Activated CD4-positive, alpha-beta T cell treated with anti-CD3 and anti-CD28 coated beads, Interleukin-2, amount 50 U/mL, for 24 hours (primary cell): ENCODE measurements at regions not wholly inside any gene's neighbourhood (a gene's known extent, or its start where the extent isn't known, plus 50 kb on each side); places are given as distances from the start of the nearest gene placed in this dataset.
"Not testable (repeated sequence)": the region's sequence is repeated elsewhere in the genome, so short reads cannot be mapped to it uniquely, and the experiment has no call there.

Experiments used
- DNase-seq, 2 donors: peaks; one replicate each; pipeline ENCODE4 v3.0.0-alpha.2; 2020; ENCODE audit warnings: low read depth in 1 of 2, low spot score in 1 of 2

DNA sequence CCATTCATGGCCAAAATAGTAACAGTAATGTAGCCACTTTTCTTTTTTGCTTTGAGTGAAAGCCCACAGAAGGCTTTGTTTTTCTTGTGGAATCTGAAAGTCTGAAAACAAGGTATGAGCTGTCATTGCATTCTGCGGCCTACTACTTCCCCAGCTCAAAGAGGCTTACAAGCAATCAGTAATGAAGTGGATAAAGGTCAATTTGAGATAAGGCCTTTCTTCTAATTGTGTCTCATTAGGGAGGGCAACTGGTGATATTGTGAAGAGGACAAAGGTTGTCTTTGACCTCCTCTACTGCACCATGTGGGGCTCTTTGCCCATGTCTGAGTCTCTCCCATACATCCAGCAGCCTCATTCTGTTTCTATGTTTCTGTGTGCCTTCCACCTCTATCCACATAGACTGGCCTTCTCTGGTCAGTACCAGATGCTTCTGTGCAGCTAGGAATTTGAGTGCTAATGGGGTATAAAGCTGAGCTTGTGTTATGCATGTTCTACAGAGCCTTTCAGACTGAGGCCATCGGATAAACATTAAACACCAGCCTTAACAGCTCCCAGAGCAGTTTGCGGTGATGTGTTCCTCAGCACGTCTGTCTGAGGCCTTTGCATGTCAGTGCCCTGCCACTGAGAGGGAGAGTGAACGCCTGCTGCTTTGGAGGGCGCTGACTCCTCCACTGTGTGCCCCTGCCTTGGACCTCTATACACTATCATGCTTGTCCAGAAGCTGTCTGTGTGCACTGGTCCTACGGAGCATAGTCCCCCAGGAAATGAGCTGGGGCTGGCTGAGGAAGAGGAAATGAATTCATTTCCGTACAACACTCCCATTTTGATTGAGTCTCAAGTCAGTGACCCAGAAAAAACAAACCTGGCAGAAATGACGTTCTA lies 80.2 kb downstream of the SH2D1A start:
- DNase-seq, result no peak

DNA sequence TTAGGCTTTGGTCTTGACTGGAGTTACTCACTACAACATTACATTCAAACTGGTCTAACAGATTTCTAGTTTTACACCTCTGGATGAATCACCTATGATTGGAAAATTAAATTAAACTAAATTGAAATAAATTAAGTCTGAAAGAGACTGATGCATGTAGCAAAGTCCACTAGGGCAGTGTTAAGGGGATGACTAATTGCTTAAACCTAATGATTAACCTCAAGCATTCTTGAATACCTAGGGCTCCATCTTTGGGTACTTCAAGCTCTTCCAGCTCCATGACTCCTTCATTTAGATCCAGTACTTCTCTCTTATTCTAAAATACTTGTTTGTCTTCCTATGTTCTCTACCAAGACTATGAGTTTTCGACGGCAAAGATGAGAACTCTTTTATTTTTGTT lies 86.8 kb downstream of the SH2D1A start:
- DNase-seq, result no peak

DNA sequence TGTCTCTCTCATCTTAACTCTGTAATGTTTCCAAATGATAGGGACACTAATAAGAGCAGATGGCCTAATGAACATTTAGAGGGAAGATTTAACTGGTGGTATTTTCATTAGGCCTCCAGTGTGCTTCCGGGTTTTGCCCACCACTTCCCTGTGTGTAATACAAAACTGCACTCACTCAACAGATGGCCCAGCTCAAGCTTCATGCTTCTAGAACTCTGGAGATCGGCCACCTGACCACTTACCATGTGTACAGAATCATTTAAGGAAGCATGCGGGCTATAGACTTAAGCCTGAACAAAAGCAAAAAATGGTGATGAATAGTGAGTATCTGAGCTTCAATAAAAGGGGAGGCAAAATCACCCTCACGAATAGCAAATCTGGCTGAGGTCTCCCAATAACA lies 89.3 kb downstream of the SH2D1A start:
- no peak for DNase-seq

DNA sequence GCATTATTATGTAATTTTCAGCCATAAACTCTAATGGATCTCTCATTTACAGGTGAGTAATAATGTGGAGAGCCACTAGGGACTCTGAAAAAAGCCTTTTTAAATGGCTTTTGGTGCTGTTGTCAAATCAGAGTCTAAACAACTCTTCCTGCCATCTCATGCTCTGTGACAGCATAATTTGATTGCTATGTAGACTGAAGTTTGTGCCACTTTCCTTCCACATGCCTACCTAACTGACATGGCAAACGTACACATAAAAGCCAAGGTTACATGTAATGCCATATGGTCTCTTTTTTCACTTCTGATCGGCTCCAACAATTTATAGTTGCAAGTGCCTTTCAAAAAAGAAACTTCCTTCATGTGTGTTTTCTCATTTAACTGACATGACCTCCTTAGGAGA lies 94.3 kb downstream of the SH2D1A start:
- DNase-seq, result no peak

DNA sequence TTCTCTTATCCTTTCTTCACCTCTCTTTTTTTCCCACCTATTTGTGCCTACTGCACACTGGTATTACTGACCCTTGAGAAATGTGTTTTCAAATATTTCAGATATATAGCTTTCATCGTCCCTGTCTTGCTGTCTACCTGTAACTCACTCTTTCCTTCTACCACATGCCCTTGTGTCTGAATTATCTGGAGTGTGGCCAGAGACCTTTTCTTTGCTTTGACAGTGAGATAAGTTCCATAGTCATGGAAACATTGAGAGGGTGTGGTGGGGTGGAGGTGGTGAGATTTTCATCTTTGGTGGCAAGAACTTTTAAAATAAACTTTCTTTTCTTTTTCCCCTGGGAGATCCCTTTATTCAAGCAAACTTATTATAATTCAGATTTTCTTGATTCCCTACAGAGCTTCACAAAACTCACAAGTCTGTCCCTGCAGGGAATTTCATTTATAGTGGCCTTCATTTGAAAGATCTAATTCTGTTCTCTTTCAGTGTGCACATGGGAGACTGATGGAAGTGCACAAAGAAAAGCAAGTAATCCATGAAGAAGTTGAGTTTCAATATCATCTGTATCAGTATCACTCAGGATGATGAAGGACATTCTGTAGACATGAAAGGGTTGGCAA lies 95.7 kb downstream of the SH2D1A start:
- peak in 1 of 2 donors; percentile 0 for DNase-seq

DNA sequence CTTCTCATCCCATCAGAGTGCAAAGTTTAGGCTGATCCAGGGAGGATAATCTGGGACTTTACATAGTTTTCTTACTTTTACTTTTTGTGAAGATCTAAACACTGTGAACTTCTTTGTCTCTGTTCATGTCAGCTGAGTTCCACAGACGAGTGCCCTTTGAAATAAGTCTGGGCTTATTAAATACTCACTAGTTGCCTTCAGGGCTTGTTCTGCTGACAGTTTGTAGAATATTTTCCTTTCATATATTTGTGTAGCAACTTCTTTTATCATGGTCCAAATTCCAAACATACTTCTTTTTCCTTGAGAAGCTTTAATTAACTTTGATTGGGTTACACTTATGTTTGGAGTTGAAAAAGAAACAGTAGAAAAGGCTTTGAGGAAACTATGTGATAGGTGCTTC lies 109.6 kb downstream of the SH2D1A start:
- DNase-seq, result no peak

DNA sequence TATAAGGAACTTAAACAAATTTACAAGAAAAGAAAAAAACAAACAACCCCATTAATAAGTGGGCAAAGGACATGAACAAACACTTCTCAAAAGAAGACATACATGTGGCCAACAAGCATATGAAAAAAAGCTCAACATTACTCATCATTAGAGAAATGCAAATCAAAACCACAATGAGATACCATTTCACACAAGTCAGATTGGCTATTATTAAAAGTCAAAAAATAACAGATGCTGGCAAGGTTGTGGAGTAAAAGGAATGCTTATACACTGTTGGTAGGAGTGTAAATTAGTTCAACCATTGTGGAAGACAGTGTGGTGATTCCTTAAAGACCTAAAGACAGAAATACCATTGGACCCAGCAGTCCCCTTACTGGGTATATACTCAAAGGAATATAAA lies 113.5 kb downstream of the SH2D1A start:
- DNase-seq, result not testable (repeated sequence)

DNA sequence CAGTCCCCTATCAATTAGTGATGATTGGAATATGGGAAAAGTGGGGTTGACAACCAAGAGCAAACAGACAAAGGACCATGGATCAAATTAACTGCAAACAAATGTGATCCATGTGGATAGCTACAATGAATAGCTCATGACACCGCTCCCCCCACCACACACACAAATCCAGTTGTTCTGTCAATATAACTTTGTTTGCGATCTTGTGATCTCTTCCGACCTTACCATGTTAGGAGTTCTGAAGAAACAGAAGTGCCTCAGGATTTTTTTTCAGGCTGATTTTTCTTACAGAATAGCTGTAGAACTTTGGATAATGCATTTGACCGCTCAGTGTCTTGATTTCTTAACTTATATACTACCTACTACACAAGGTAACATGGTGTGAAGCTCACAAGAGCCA lies 116.6 kb downstream of the SH2D1A start:
- no peak for DNase-seq

DNA sequence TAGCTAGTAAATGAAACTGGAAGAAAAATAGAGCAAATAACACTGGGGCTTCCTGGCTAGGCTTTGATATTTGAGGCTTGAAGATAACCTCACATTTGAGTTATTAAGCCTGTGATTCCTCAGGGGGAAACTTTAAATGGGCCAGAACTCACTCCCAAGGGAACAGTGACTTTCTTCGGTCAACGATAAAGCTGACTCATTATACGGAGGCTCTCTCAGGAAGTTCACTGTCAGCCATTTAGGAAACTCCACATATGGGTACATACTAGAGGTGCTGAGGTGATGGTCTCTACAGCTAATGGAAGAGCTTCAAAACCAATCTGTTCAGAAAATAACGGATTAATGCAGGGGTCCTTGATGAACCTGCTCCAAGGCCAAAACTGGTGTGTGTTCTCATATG lies 120.8 kb downstream of the SH2D1A start:
- DNase-seq, result no peak

DNA sequence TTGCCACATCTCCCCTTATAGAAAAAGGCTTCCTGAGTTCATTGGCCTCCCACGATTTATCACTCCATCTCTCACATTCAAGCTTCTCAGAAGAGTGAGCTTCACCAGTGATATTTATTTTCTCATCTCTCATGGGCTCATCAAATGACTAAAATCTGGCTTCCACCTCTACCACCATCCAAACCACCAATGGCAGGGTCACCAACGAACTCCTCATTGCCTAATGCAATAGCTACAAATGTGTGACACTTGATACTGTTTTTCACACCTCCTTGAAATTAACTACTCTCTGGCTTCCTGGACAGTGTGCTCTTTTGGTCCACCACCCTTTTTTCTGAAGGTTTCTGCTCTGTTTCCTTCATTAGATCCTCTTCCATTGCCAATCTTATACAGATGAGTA lies 129.0 kb downstream of the SH2D1A start:
- no peak for DNase-seq

DNA sequence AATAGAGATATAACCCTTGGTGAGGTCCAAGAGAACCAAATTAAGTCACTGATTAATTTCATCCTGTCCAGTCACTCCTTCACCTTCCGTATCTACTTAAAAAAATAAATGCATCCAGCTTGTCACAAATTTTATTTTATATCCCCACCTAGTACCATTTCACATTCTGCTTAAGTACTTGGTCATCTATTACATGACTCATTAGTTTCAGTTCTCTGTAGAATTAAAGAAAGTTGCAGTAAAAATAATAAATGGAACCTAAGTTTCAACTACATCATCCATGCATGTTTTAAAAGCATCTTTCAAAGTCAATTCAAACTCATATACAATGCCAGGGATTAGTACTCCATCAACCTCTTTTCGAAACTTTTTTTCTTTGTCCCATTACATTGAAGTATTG lies 130.2 kb downstream of the SH2D1A start:
- no peak for DNase-seq

DNA sequence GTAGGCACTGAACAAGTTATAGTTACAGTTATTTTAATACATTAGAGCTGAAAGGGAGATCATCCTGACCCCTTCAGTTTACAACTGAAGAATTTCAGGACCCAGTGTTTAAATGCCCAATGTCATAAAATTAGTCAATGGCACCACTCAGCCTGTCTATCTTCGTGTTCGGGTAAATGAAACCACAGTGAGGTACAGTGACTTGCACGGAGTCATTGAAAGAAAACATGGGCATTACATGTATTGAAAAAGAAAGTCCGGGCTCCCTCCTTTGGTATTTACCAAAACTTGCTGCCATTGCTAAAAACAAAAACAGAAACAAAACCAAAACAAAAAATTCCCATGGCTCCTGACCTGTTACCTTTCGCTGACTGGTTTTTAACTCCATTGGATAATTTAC lies 131.7 kb downstream of the SH2D1A start:
- DNase-seq, result no peak

DNA sequence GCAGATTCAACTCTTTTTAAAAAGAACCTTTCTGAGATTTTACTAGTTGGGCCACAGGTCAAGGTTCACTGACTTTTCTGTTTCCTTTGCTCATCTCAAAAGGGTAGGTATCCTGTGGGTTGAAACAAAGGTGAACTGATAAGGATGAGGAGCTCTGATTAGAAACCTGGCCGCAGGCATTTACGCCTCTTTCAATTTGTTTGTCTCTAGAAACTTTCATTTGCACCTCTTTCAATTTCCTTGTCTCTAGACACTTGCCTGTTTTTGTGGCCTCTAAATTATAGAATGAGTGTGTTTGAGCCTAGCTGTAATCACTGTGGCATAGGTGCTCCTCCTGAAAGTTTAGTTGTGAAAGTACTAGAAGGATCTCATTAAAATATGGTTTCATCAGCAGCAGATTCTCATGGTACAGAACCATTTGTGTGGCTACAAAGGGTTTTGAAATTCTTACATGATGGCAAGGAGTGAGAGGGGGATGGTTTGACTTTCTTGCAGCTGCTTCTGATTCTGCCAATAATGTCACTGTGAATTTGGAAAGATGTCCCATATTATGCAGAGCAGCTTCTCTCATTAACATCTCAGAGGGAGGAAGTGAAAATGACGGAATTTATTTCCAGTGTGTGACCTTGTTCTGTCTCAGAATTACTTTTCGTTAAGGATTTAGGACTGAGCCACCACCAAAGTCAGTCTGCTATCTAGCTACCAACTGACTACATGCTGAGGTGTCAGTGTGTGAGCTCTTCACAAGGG lies 142.2 kb downstream of the SH2D1A start:
- DNase-seq, result no peak

DNA sequence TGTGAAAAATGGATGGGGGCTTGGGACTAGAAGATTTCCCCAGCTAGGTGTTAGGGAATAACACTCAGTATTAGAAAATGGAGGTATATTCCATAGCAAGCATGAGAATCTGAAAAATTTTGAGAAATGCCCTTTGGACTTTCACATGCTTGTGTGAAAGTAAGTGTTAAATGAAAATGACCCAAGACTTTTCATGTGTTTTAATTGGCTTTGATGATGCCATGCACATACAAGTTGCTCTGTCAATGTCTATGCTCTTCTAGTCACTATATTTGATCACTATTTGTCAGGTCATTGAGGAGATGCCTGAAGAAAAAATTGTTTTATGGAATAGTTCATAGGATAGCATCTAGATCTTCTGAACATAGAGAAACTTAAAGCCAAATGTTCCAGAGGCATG lies 147.6 kb downstream of the SH2D1A start:
- no peak for DNase-seq

DNA sequence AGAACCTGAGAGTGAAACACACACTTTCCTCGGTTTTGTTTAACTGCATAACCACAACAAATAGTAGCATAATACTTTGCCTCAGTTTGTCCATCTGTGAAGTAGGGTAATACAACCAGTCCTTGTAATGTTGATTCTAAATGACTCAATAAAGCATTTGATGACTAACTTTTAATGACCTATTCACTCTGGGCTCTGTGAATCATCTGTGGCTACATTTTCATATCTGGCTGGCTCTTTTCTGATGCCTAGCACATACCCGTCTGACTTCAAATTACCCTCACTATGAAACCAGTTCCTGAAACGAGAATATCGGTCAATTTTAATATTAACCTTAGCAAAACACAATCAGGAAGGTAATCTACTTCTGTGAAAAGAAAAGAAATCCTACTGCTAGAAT lies 151.0 kb downstream of the SH2D1A start:
- DNase-seq, result no peak

DNA sequence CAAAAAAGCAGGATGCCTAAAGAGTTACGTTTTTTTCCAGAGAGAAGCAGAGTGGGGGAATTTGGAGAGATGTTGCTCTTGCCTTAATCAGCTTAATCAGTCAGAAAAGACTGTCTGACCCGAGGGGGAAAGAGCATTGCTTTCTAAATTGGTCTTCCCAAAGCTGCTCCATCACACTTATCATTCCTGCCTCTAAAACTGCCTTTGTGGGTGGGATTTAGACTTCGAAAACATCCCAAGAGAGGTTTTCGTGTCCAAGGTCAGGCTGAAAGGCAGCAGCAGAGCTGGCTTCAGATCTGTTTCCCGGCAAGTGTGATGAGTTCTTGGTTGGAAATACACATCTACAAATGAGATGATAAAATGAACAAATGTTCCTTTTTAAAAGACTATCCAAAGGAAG lies 155.2 kb downstream of the SH2D1A start:
- DNase-seq, result no peak

DNA sequence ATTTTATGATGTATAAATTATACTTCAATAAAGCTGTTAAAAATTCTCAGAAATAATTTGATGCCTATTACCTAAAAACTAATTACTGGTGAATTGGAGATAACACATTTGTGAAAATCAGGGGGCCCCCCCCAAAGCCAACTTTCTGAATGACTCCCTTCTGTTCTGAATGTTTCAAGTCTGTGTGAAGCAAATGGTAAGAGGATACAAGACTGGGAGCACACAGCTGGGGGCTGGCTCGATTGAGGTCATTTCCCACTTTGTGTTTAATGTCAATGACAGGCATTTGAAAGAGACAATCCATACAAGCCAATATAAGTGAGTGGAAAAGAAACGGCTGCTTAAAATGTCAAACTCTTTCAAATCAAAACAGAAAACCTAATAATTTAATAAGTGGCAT lies 155.8 kb downstream of the SH2D1A start:
- DNase-seq, result no peak

DNA sequence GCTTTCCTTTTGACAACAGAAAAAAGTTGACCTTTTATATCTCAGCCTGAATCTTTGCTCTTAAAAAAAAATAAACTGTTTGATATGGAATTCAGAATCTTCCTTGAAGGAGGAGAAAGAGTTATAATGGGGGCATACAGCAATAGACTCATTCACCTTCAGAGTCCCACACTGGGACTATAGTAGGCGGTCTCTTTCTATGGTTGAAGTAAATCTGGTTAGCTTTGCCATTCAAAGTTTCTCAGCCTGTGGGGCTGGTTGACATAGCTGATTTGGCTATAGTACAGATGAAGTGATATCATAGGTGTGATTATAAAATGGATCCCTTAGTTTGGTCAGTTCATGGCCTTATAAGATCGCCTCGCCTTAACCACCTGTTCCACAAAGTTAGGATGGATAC lies 156.2 kb downstream of the SH2D1A start:
- DNase-seq, result no peak

DNA sequence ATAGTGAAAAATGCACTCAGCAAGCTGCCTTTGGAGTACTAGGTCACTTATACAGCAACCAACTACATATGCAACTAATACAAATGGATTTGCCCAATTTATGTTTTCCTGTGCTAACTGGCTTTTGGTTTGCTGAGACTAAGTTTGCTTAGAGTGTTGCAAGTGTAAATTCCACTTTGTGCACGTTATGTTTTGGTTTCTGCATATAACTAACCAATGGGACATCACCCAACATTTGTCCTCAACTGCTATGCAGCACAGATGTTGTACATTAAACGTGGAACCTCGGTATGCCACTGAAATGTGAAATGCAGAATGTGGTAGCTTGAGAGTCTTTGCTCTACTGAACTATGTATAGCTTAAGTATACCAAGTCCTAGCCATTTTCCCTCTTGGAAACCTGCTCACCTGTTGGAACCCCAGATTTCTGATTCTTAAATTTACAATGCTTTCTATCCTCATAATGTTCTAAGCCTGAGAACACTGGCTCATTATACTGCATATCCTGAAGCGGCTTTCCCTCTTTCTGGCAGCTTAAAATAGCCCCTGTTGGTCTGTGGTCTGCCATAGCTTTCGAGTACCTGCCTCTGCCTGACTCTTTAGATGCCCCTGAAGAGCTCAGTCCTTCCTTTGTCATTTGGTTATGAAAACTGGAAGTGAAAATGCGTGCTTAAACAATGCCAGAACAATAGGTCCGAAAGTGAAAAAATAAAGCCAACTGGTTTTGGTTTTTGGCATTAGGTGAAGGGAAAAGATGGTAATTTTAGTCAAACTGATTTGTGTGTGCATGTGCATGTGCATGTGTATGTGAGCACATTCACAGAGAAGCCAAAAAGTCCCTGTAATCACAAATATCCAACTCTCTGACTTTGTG lies 158.0 kb downstream of the SH2D1A start:
- DNase-seq, result no peak

DNA sequence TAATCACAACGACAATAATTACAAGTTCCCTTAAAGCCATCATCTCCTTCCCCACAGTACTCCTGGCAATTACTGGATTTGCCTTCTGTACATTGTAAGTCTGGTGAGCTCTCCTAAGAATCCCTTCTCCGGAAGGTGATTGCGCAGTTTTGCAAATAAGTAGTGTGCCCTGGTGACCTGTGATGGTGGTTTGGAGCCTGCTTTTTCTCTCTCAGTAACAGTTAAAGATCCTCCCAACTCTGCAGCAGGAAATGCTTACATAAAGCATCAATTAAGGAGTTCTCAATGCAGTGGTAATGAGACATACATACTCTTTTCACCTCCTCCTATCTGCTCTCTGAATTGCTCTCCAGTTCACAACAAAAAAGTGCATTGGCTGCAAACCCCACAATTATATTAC lies 159.7 kb downstream of the SH2D1A start:
- no peak for DNase-seq

DNA sequence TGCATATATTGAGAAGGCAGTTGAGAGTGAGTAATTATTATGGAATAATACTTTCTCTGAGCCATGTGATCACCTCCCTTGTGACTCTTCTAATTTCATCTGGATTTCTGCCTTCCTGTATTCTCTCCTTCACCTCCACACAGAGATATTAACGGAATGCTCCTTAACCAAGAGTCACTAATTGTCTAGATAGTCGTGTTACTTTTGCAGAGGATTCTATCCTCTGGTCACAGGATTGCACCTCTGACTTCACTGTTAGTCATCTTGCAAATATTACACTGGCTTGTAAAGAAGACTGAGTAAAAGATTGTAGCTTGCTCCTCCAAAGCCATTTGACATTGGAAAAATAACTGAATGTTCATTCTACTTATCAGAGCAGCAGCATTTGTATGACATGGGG lies 160.9 kb downstream of the SH2D1A start:
- DNase-seq, result no peak
